SU-DHL-6 (cell line): ENCODE measurements at regions not wholly inside any gene's neighbourhood (a gene's known extent, or its start where the extent isn't known, plus 50 kb on each side); places are given as distances from the start of the nearest gene placed in this dataset.

Experiments
- CTCF ChIP-seq: fragments of 200-600 bp; sonication (generic); IDR thresholded peaks from one replicate; pipeline ENCODE4 v1.5.1; 2017; ENCODE audit warnings: antibody characterized with exemption, mild to moderate bottlenecking, low read length, moderate library complexity; ENCODE audit not compliant: insufficient read depth, poor library complexity, severe bottlenecking
- EZH2phosphoT487 ChIP-seq: fragments of 200-600 bp; sonication (generic), shearing (Covaris generic); conservative IDR thresholded peaks from 2 replicates; pipeline ENCODE4 v1.6.1; 2018; ENCODE audit warnings: mild to moderate bottlenecking, antibody characterized with exemption, low read length, moderate library complexity, mixed read lengths

GRCh38 chr2:121998751-121999150, 243.3 kb downstream of the TSN start:
- no peak for TF ChIP-seq CTCF
- no peak for TF ChIP-seq EZH2phosphoT487
